ENCODE measurements at regions not wholly inside any gene's neighbourhood (a gene's known extent, or its start where the extent isn't known, plus 50 kb on each side); places are given as distances from the start of the nearest gene placed in this dataset.

- TF ChIP-seq POLR2A (IDR thresholded peaks at IDR 0.05) (no peak), CTCF (IDR thresholded peaks at IDR 0.05) (no peak), EP300 (IDR thresholded peaks at IDR 0.05) (no peak)
Observed at GRCh38 chr12:93148412-93148811, 219.3 kb upstream of the EEA1 start.

Data from tibial nerve (tissue), 4 donors.